ENCODE measurements at regions not wholly inside any gene's neighbourhood (a gene's known extent, or its start where the extent isn't known, plus 50 kb on each side); places are given as distances from the start of the nearest gene placed in this dataset.

- TF ChIP-seq CTCF (IDR thresholded peaks at IDR 0.05; ENCODE audit: insufficient read depth, low read depth, low read length) (no peak), EZH2 (IDR thresholded peaks at IDR 0.05; ENCODE audit: insufficient read depth, low read length) (no peak)
These were observed 789.7 kb downstream of the GATA3 start for GRCh38 chr10:8844141-8844540.
